ENCODE measurements at regions not wholly inside any gene's neighbourhood (a gene's known extent, or its start where the extent isn't known, plus 50 kb on each side); places are given as distances from the start of the nearest gene placed in this dataset.

DNA sequence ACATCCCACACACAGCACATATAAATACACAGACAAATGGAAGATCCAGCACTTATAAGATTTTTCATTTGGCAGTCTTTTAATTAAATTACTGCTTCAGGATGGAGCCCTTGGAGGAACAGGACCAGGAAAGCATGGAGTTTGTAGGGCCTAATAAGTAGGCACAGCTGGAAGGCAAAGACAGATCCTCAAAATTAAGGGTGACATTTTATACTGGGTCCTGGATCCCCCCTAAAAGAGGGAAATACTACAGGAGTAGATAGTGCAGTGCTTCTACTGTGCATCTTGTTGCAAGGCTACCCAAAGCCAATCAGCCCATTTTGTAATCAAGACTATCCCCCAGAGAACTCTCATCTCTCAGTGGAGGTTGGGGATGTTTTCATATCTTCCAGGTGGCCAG is 1860.7 kb upstream of the PCDH10 start:
- TF ChIP-seq, protein P1, sequence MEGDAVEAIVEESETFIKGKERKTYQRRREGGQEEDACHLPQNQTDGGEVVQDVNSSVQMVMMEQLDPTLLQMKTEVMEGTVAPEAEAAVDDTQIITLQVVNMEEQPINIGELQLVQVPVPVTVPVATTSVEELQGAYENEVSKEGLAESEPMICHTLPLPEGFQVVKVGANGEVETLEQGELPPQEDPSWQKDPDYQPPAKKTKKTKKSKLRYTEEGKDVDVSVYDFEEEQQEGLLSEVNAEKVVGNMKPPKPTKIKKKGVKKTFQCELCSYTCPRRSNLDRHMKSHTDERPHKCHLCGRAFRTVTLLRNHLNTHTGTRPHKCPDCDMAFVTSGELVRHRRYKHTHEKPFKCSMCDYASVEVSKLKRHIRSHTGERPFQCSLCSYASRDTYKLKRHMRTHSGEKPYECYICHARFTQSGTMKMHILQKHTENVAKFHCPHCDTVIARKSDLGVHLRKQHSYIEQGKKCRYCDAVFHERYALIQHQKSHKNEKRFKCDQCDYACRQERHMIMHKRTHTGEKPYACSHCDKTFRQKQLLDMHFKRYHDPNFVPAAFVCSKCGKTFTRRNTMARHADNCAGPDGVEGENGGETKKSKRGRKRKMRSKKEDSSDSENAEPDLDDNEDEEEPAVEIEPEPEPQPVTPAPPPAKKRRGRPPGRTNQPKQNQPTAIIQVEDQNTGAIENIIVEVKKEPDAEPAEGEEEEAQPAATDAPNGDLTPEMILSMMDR (IDR thresholded peaks at IDR 0.05) = no peak
- TF ChIP-seq POLR2AphosphoS5 (IDR thresholded peaks at IDR 0.05) = no peak
